ENCODE measurements at regions not wholly inside any gene's neighbourhood (a gene's known extent, or its start where the extent isn't known, plus 50 kb on each side); places are given as distances from the start of the nearest gene placed in this dataset.

GRCh38 chr15:57767481-57767880, 61.0 kb downstream of the POLR2M start:
- intact Hi-C loops (cut with DNase I; ENCODE audit: low total_unique reads), result no loop called here
- H3K4me3 ChIP-seq, result no peak overlapping the region

DNA sequence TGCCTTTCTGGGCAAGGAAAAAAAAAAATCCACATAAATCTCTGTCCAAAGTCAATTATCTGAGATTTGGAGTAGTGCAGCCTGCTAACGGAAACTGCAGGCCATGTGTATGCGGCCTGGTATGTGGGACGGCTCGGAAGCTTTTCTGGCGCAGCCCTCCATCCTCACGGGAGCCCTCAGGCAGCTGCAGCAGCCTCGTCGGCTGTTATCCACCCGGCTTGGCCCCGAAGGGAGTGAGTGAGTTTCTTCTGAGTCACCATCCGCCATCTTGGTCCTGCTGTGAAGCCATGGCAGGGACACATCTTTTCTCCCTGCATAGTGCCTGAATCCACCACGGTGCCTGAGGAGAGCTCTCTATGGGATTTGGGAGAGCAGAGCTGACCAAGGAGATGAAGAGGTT, 62.8 kb downstream of the POLR2M start:
- H3K9me3 ChIP-seq, result no peaks in the 10 kb centered on the region
- H3K36me3 ChIP-seq, result no peaks in the 10 kb centered on the region
- in situ Hi-C loops (cut with MboI; ENCODE audit: low sequenced_read_pairs in 4 of 4), result no loop called here
- H3K4me3 ChIP-seq, result no peak overlapping the region
- TF ChIP-seq POLR2A (IDR thresholded peaks at IDR 0.05), result no peak
- no peak for TF ChIP-seq CTCF (IDR thresholded peaks at IDR 0.05 in 4 of 5, conservative IDR thresholded peaks at IDR 0.05 in 1 of 5)
- intact Hi-C loops (cut with DNase I; ENCODE audit: low total_unique reads), result no loop called here
- ATAC-seq (peak; percentile 66 to 78), DNase-seq (peak; percentile 24 to 70)
- H3K4me1 ChIP-seq, result no peaks in the 10 kb centered on the region
- H3K27me3 ChIP-seq, result no peaks in the 10 kb centered on the region
- H3K27ac ChIP-seq, result peak overlapping the region in 2 of 4 donors; percentile 34 to 49

More at GRCh38 chr15:57767481-57767880, 61.0 kb downstream of the POLR2M start:
- ATAC-seq (no peak), DNase-seq (no peak)
- TF ChIP-seq CTCF (IDR thresholded peaks at IDR 0.05 in 4 of 5, conservative IDR thresholded peaks at IDR 0.05 in 1 of 5) (no peak), POLR2A (IDR thresholded peaks at IDR 0.05) (no peak)
- H3K36me3 ChIP-seq, result no peaks in the 10 kb centered on the region
- H3K27ac ChIP-seq, result no peak overlapping the region
- H3K27me3 ChIP-seq, result no peaks in the 10 kb centered on the region
- in situ Hi-C loops (cut with MboI; ENCODE audit: low sequenced_read_pairs in 4 of 4), result no loop called here
- H3K4me1 ChIP-seq, result no peaks in the 10 kb centered on the region
- H3K9me3 ChIP-seq, result no peaks in the 10 kb centered on the region

GRCh38 chr15:57770495-57770894, 64.0 kb downstream of the POLR2M start:
- H3K36me3 ChIP-seq, result no peaks in the 10 kb centered on the region
- ATAC-seq (no peak), DNase-seq (no peak)
- no peaks in the 10 kb centered on the region for H3K27me3 ChIP-seq
- no peak overlapping the region for H3K4me3 ChIP-seq
- H3K27ac ChIP-seq, result no peak overlapping the region
- no peaks in the 10 kb centered on the region for H3K9me3 ChIP-seq
- in situ Hi-C loops (cut with MboI; ENCODE audit: low sequenced_read_pairs in 4 of 4) (no loop called here), intact Hi-C loops (cut with DNase I; ENCODE audit: low total_unique reads) (no loop called here)
- no peaks in the 10 kb centered on the region for H3K4me1 ChIP-seq
- TF ChIP-seq CTCF (IDR thresholded peaks at IDR 0.05 in 4 of 5, conservative IDR thresholded peaks at IDR 0.05 in 1 of 5), result no peak
- TF ChIP-seq POLR2A (IDR thresholded peaks at IDR 0.05), result no peak

- H3K4me3 ChIP-seq, result no peak overlapping the region
- ATAC-seq, result no peak
- H3K4me1 ChIP-seq, result no peaks in the 10 kb centered on the region
- in situ Hi-C loops (cut with MboI; ENCODE audit: low sequenced_read_pairs in 4 of 4), result no loop called here
- intact Hi-C loops (cut with DNase I; ENCODE audit: low total_unique reads), result no loop called here
- H3K9me3 ChIP-seq, result no peaks in the 10 kb centered on the region
- DNase-seq, result no peak
- no peak for TF ChIP-seq CTCF (IDR thresholded peaks at IDR 0.05 in 4 of 5, conservative IDR thresholded peaks at IDR 0.05 in 1 of 5)
- TF ChIP-seq POLR2A (IDR thresholded peaks at IDR 0.05), result no peak
- no peaks in the 10 kb centered on the region for H3K36me3 ChIP-seq
- no peaks in the 10 kb centered on the region for H3K27me3 ChIP-seq
- H3K27ac ChIP-seq, result no peak overlapping the region
Measured at GRCh38 chr15:57772223-57772957, 65.9 kb downstream of the POLR2M start.

- ATAC-seq (no peak), DNase-seq (no peak)
- H3K36me3 ChIP-seq, result no peaks in the 10 kb centered on the region
- no peak overlapping the region for H3K27ac ChIP-seq
- no peaks in the 10 kb centered on the region for H3K4me1 ChIP-seq
- TF ChIP-seq CTCF (IDR thresholded peaks at IDR 0.05 in 4 of 5, conservative IDR thresholded peaks at IDR 0.05 in 1 of 5), result no peak
- TF ChIP-seq POLR2A (IDR thresholded peaks at IDR 0.05), result no peak
- intact Hi-C loops (cut with DNase I; ENCODE audit: low total_unique reads) (no loop called here), in situ Hi-C loops (cut with MboI; ENCODE audit: low sequenced_read_pairs in 4 of 4) (no loop called here)
- H3K4me3 ChIP-seq, result no peak overlapping the region
- H3K27me3 ChIP-seq, result no peaks in the 10 kb centered on the region
- no peaks in the 10 kb centered on the region for H3K9me3 ChIP-seq
Measured at GRCh38 chr15:57773051-57773450, 66.5 kb downstream of the POLR2M start.

Data from gastrocnemius medialis (tissue), 4 donors.